SK-N-SH (cell line): ENCODE measurements at regions not wholly inside any gene's neighbourhood (a gene's known extent, or its start where the extent isn't known, plus 50 kb on each side); places are given as distances from the start of the nearest gene placed in this dataset.

Source experiments
- CTCF ChIA-PET: fragments of 300-600, 350-600 bp; formaldehyde crosslinking; extraction: SDS; loops from one replicate; lab custom pipeline; 2021; lab: Yijun Ruan, JAX
- POLR2A ChIA-PET: fragments of 350-600 bp; sonication (Branson Sonifier 250); formaldehyde crosslinking; extraction: SDS; loops from one replicate; lab custom pipeline; 2020; ENCODE audit warnings: antibody characterized with exemption, inconsistent platforms; lab: Yijun Ruan, JAX
- DNase-seq: peaks from one replicate; pipeline ENCODE4 v3.0.0; 2012
- H2AFZ ChIP-seq: fragments of 200-600 bp; sonication (generic); 2 replicates; pipeline ENCODE4 v1.8.1; 2016; ENCODE audit warnings: antibody characterized with exemption, mild to moderate bottlenecking, low read depth
- H3F3A ChIP-seq: fragments of 200-600 bp; sonication (generic); replicated peaks from 2 replicates; pipeline ENCODE3; 2016; ENCODE audit warnings: antibody characterized with exemption, mild to moderate bottlenecking; ENCODE audit not compliant: insufficient read depth
- H3K27ac ChIP-seq, 2 experiments: fragments of 200-500 bp in 1 of 2; fragments of 200-600 bp in 1 of 2; sonication (Bioruptor generic) in 1 of 2; sonication (generic), shearing (Covaris generic) in 1 of 2; 2 replicates each; pipeline versions ENCODE4 v1.5.1 to v1.6.1; 2014 to 2016; ENCODE audit warnings: low read depth in 2 of 2, inconsistent platforms in 1 of 2, low read length in 1 of 2, mild to moderate bottlenecking in 1 of 2, mixed read lengths in 1 of 2
- H3K27me3 ChIP-seq: fragments of 200-600 bp; sonication (generic), shearing (Covaris generic); 2 replicates; pipeline ENCODE4 v1.6.1; 2016; ENCODE audit warnings: mixed run types; ENCODE audit not compliant: insufficient read depth
- H3K36me3 ChIP-seq, 2 experiments: fragments of 200-500 bp in 1 of 2; fragments of 200-600 bp in 1 of 2; sonication (Bioruptor generic) in 1 of 2; sonication (generic) in 1 of 2; replicated peaks in 1 of 2; 2 replicates each; pipeline versions ENCODE3 to v1.5.1; 2014 to 2016; ENCODE audit warnings: low read length in 1 of 2, mild to moderate bottlenecking in 1 of 2; ENCODE audit not compliant: insufficient read depth in 2 of 2, control insufficient read depth in 1 of 2
- H3K4me1 ChIP-seq, 2 experiments: fragments of 200-500 bp in 1 of 2; fragments of 200-600 bp in 1 of 2; sonication (Bioruptor generic) in 1 of 2; sonication (generic), shearing (Covaris generic) in 1 of 2; 2 replicates each; pipeline versions ENCODE4 v1.5.1 to v1.6.1; 2014 to 2016; ENCODE audit warnings: low read depth in 1 of 2, low read length in 1 of 2, mixed run types in 1 of 2; ENCODE audit not compliant: insufficient read depth in 2 of 2, control insufficient read depth in 1 of 2
- H3K4me2 ChIP-seq: fragments of 200-600 bp; sonication (generic), shearing (Covaris generic); 2 replicates; pipeline ENCODE4 v1.6.1; 2017; ENCODE audit warnings: mixed run types
- H3K4me3 ChIP-seq, 2 experiments: fragments of 200-500 bp in 1 of 2; fragments of 200-600 bp in 1 of 2; sonication (Bioruptor generic) in 1 of 2; sonication (generic), shearing (Covaris generic) in 1 of 2; 2 replicates each; pipeline versions ENCODE4 v1.5.1 to v1.8.1; 2014 to 2016; ENCODE audit warnings: low read depth in 2 of 2, inconsistent platforms in 1 of 2, low read length in 1 of 2, mild to moderate bottlenecking in 1 of 2, mixed read lengths in 1 of 2, moderate library complexity in 1 of 2
- H3K79me2 ChIP-seq: fragments of 200-600 bp; sonication (generic); 2 replicates; pipeline ENCODE4 v1.8.1; 2017; ENCODE audit warnings: mild to moderate bottlenecking; ENCODE audit not compliant: insufficient read depth
- H3K9ac ChIP-seq: fragments of 200-600 bp; sonication (generic); 2 replicates; pipeline ENCODE4 v1.6.1; 2017; ENCODE audit warnings: mixed run types
- H3K9me2 ChIP-seq: fragments of 200-600 bp; sonication (generic); 2 replicates; pipeline ENCODE4 v1.6.1; 2017; ENCODE audit warnings: mixed run types
- H3K9me3 ChIP-seq: fragments of 200-600 bp; sonication (generic); 2 replicates; pipeline ENCODE4 v1.6.1; 2017; ENCODE audit warnings: mixed run types, mild to moderate bottlenecking, moderate library complexity
- H4K20me1 ChIP-seq: fragments of 200-600 bp; sonication (generic); 2 replicates; pipeline ENCODE4 v1.6.1; 2017; ENCODE audit warnings: mild to moderate bottlenecking, mixed run types; ENCODE audit not compliant: insufficient read depth
- EP300 ChIP-seq, 2 experiments: IDR thresholded peaks; 2 replicates each; pipeline versions ENCODE4 v1.4.0 to v1.6.1; 2012; ENCODE audit warnings: borderline replicate concordance in 1 of 2, low read depth in 1 of 2, low read length in 1 of 2
- EZH2phosphoT487 ChIP-seq: fragments of 200-600 bp; sonication (generic); IDR thresholded peaks from 2 replicates; pipeline ENCODE4 v1.6.1; 2017; ENCODE audit warnings: low read depth, mixed run types, mild to moderate bottlenecking, antibody characterized with exemption, moderate library complexity, borderline replicate concordance
- FOSL2 ChIP-seq: IDR thresholded peaks from 2 replicates; pipeline ENCODE4 v1.4.0; 2012; ENCODE audit warnings: low read depth, mild to moderate bottlenecking, moderate library complexity, borderline replicate concordance
- GABPA ChIP-seq: IDR thresholded peaks from 2 replicates; pipeline ENCODE4 v1.4.0; 2012; ENCODE audit warnings: low read depth, mild to moderate bottlenecking
- MAX ChIP-seq: IDR thresholded peaks from 2 replicates; pipeline ENCODE4 v1.4.0; 2012; ENCODE audit warnings: low read depth
- MEF2A ChIP-seq: IDR thresholded peaks from 2 replicates; pipeline ENCODE4 v1.4.0; 2012; ENCODE audit warnings: low read depth, borderline replicate concordance
- NFIC ChIP-seq: IDR thresholded peaks from 2 replicates; pipeline ENCODE4 v1.4.0; 2012; ENCODE audit warnings: borderline replicate concordance
- PBX3 ChIP-seq: IDR thresholded peaks from 2 replicates; pipeline ENCODE4; 2012
- POLR2AphosphoS5 ChIP-seq: IDR thresholded peaks from 2 replicates; pipeline ENCODE4 v1.6.1; 2012; ENCODE audit warnings: low read depth, low read length
- RCOR1 ChIP-seq: fragments of 150-350 bp; IDR thresholded peaks from 2 replicates; pipeline ENCODE4 v1.6.1; 2017; ENCODE audit warnings: antibody characterized with exemption, low read length
- TEAD4 ChIP-seq: IDR thresholded peaks from 2 replicates; pipeline ENCODE4 v1.4.0; 2012; ENCODE audit warnings: mild to moderate bottlenecking, borderline replicate concordance; ENCODE audit not compliant: insufficient read depth
- WGBS: methylation state at CpG from one replicate; pipeline ENCODE4 v1.1.6; 2017; ENCODE audit warnings: low lambda C conversion rate; 5-methylcytosine and 5-hydroxymethylcytosine counted together

- no peak for TF ChIP-seq POLR2AphosphoS5
Measured at GRCh38 chr1:170800265-170800664, 135.1 kb upstream of the MROH9 start (continued).

- POLR2A ChIA-PET: no interaction called here
- peaks cover 0 to 17% of the 10 kb centered on the region in 2 experiments for H3K36me3 ChIP-seq
- H3K79me2 ChIP-seq: peaks cover 24% of the 10 kb centered on the region
- no peaks in the 10 kb centered on the region for H3K27me3 ChIP-seq
- H2AFZ ChIP-seq: no peak overlapping the region
- no peaks in the 10 kb centered on the region for H3K9me3 ChIP-seq
- no peaks in the 10 kb centered on the region for H3K9me2 ChIP-seq
- H3F3A ChIP-seq: peaks cover 76% of the 10 kb centered on the region
- TF ChIP-seq EZH2phosphoT487 (no peak), MAX (peak; percentile 65), PBX3 (0 out of 2 replicates have a peak, but pooled peaks have one; percentile 23), TEAD4 (no peak), NFIC (0 out of 2 replicates have a peak, but pooled peaks have one; percentile 12), EP300 (IDR thresholded peaks at IDR 0.05; ENCODE audit: borderline replicate concordance in 1 of 2, low read depth in 1 of 2, low read length in 1 of 2) (peak in 1 of 2 experiments; percentile 39; a peak in 1 of 4 replicates)
- H3K4me1 ChIP-seq: peaks cover 0 to 18% of the 10 kb centered on the region in 2 experiments; a peak in 2 of 4 replicates
- no peak for DNase-seq
- peak overlapping the region; percentile 23; the same call in 1 of the 2 replicates for H3K9ac ChIP-seq
- H3K27ac ChIP-seq: peak overlapping the region in 1 of 2 experiments; percentile 100; a peak in 2 of 4 replicates
- no peaks in the 10 kb centered on the region for H4K20me1 ChIP-seq
- peak overlapping the region; percentile 36 for H3K4me2 ChIP-seq
- CTCF ChIA-PET: no interaction called here
- no peak overlapping the region for H3K4me3 ChIP-seq
- 2% methylated on average over 6 of the region's 6 CpGs for WGBS
Measured at GRCh38 chr1:170800812-170801211, 134.5 kb upstream of the MROH9 start.

GRCh38 chr1:170803711-170804110 is 131.6 kb upstream of the MROH9 start:
- DNase-seq: no peak
- Histone ChIP-seq H3K27me3 (no peaks in the 10 kb centered on the region), H2AFZ (no peak overlapping the region), H3K79me2 (peaks cover 7% of the 10 kb centered on the region; the same call in 1 of the 2 replicates), H4K20me1 (no peaks in the 10 kb centered on the region), H3K27ac (peak overlapping the region in 1 of 2 experiments; percentile 100; a peak in 2 of 4 replicates), H3F3A (peaks cover 98% of the 10 kb centered on the region), H3K9ac (peak overlapping the region; percentile 50; the same call in 1 of the 2 replicates), H3K9me2 (no peaks in the 10 kb centered on the region), H3K4me2 (no peak overlapping the region; the same call in 1 of the 2 replicates), H3K9me3 (no peaks in the 10 kb centered on the region), H3K4me1 (peaks cover 6 to 44% of the 10 kb centered on the region in 2 experiments), H3K4me3 (no peak overlapping the region), H3K36me3 (no peaks in the 10 kb centered on the region)
- ChIA-PET POLR2A (no interaction called here), CTCF (no interaction called here)
- TF ChIP-seq PBX3 (no peak), NFIC (peak; percentile 38; the same call in 1 of the 2 replicates), MEF2A (no peak), FOSL2 (peak; percentile 23; the same call in 1 of the 2 replicates), GABPA (no peak), RCOR1 (no peak)
- 31% methylated on average over 1 of the region's 1 CpG for WGBS
